Colonic mucosa (tissue), 4 donors: ENCODE measurements at regions not wholly inside any gene's neighbourhood (a gene's known extent, or its start where the extent isn't known, plus 50 kb on each side); places are given as distances from the start of the nearest gene placed in this dataset.
A peak's percentile ranks its signal among the peaks of the same experiment; 100 is the strongest.

Experiments used
- DNase-seq: peaks from one replicate; pipeline ENCODE4 v3.0.0-alpha.2; 2020
- H3K27ac ChIP-seq: fragments of 200-600 bp; one replicate; pipeline ENCODE4 v1.8.0; 2021
- H3K27me3 ChIP-seq: fragments of 200-600 bp; one replicate; pipeline ENCODE4 v1.8.0; 2021
- H3K36me3 ChIP-seq: fragments of 200-600 bp; one replicate; pipeline ENCODE4 v1.8.0; 2021
- H3K4me1 ChIP-seq: fragments of 200-600 bp; one replicate; pipeline ENCODE4 v1.8.0; 2021; ENCODE audit warnings: mild to moderate bottlenecking
- H3K4me3 ChIP-seq: fragments of 200-600 bp; one replicate; pipeline ENCODE4 v1.8.0; 2021
- H3K9ac ChIP-seq, 2 donors: one replicate each; pipeline ENCODE4 v1.7.0; 2013; ENCODE audit warnings: control low read depth in 2 of 2, low read depth in 2 of 2, low read length in 2 of 2
- H3K9me3 ChIP-seq: fragments of 200-600 bp; one replicate; pipeline ENCODE4 v1.8.0; 2021
- intact Hi-C: fragments of 100-400 bp; cut with DNase I; formaldehyde crosslinking; loops from one replicate; pipeline ENCODE4 v1.14.1; 2022
- TF ChIP-seq, protein P1 (sequence below): fragments of 200-600 bp; IDR thresholded peaks from one replicate; pipeline ENCODE4 v1.8.0; 2022; ENCODE audit warnings: antibody characterized with exemption, mild to moderate bottlenecking
- donor health status: healthy.
- donor health status: DM: no; HTN: no; CAD: no.
- donor health status: DM: no; HTN: no; CAD: no.

DNA sequence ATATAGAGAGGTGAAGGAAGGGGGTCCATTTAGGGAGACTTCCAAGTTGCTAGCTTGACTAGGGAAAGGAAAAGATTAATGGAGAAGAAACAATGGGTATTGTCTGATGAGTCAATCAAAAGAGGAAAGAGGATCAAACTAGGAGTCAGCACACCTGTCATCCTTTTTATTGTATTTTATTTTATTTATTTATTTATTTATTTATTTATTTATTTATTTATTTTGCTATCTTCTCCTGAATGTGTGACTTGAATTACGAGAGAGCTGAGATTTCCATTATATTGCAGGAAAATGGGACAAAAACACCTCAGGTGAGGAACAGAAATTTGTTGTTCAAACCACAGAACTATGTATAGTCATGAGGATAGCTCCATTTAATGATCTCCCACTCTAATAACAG, 58.9 kb downstream of the NUDT11 start:
- Histone ChIP-seq H3K36me3 (no peaks in the 10 kb centered on the region), H3K9me3 (no peaks in the 10 kb centered on the region), H3K9ac (no peak overlapping the region), H3K4me1 (no peaks in the 10 kb centered on the region), H3K4me3 (no peak overlapping the region), H3K27me3 (no peaks in the 10 kb centered on the region), H3K27ac (no peak overlapping the region)
- DNase-seq, result no peak
- intact Hi-C loops, result no loop called here
- TF ChIP-seq, protein P1, sequence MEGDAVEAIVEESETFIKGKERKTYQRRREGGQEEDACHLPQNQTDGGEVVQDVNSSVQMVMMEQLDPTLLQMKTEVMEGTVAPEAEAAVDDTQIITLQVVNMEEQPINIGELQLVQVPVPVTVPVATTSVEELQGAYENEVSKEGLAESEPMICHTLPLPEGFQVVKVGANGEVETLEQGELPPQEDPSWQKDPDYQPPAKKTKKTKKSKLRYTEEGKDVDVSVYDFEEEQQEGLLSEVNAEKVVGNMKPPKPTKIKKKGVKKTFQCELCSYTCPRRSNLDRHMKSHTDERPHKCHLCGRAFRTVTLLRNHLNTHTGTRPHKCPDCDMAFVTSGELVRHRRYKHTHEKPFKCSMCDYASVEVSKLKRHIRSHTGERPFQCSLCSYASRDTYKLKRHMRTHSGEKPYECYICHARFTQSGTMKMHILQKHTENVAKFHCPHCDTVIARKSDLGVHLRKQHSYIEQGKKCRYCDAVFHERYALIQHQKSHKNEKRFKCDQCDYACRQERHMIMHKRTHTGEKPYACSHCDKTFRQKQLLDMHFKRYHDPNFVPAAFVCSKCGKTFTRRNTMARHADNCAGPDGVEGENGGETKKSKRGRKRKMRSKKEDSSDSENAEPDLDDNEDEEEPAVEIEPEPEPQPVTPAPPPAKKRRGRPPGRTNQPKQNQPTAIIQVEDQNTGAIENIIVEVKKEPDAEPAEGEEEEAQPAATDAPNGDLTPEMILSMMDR, result no peak

DNA sequence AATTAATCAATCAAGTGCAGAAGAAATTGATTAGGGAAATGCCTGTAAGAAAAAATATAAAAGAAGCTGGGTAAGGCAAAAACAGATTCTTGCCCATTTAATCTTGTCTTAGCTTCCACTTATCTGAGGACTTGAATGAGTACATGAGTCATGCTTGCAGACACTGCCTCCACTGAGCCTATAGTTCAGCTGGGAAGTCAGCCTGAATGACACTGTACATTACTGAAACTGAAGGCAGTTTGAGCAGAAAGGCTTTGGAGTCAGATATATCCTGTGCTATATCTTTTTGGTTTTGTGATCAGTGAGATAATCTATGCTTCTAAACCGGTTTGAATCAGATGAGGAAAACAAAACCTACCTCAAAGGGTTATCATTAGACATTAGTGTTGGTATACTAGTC, 61.3 kb downstream of the NUDT11 start:
- Histone ChIP-seq H3K4me1 (no peaks in the 10 kb centered on the region), H3K4me3 (no peak overlapping the region), H3K27me3 (no peaks in the 10 kb centered on the region), H3K9ac (no peak overlapping the region), H3K36me3 (no peaks in the 10 kb centered on the region), H3K9me3 (no peaks in the 10 kb centered on the region), H3K27ac (no peak overlapping the region)
- no peak for DNase-seq
- TF ChIP-seq, protein P1, result no peak
- intact Hi-C loops, result no loop called here

DNA sequence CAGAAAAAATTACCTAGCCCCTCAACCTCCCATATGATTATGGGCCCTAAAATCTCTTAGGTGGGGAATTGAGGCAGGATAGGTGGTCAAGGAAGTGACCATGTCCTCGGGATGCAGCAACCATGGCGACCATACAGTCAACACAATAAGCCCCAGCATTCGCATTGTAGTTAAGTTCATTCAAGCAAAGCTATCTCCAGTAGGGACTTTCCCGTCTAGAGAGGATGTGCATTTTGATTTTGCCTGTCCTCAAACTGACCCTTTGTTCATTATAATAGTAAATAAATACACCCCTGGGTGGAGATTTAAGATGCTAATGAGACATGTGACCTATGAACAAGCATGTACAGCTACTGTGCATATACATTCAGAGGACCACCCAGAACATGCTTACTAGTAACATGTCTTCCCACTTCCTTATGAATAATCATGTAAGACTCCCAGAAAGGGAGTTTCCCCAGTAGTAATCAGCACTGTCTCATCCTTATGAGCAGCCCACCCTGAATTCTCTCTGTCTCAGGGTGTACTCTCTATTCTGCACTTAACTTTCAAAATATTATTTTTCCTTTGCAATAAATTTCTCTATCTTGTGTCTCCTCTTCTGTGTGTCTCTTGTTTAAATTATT, 74.3 kb downstream of the NUDT11 start:
- TF ChIP-seq, protein P1, result no peak
- no peaks in the 10 kb centered on the region for H3K9me3 ChIP-seq
- no peak overlapping the region for H3K27ac ChIP-seq
- H3K27me3 ChIP-seq, result no peaks in the 10 kb centered on the region
- no peak overlapping the region for H3K9ac ChIP-seq
- no peak overlapping the region for H3K4me3 ChIP-seq
- H3K4me1 ChIP-seq, result no peaks in the 10 kb centered on the region
- no peak for DNase-seq
- no peaks in the 10 kb centered on the region for H3K36me3 ChIP-seq
- intact Hi-C loops, result loop anchor here (5.0 kb wide), 1 partner anchor 85 kb away; no protein-coding TSS in a partner anchor

DNA sequence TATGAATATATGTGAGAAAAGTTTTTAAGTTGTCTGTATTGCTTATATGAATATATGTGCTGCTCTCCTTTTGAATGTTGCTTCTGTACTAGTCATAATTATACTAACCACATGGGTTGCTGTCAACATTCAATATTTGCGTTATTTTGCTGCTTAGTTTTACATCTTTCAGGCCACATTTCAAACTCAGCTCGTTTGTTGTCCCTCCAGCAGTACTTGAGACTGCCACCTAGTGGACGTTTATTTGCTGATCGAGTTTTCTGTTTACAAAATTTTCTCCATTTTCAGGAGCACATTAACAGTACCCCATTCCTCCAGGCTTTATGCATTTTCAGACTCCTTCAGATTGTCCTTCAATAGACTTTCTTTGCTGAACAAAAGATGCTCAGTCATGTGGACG, 75.8 kb downstream of the NUDT11 start:
- peak; percentile 24 for DNase-seq
- no peaks in the 10 kb centered on the region for H3K27me3 ChIP-seq
- intact Hi-C loops, result loop anchor here (5.0 kb wide), 1 partner anchor 83 kb away; no protein-coding TSS in a partner anchor
- no peaks in the 10 kb centered on the region for H3K9me3 ChIP-seq
- TF ChIP-seq, protein P1, result peak; percentile 73
- H3K9ac ChIP-seq, result no peak overlapping the region
- no peak overlapping the region for H3K4me3 ChIP-seq
- H3K4me1 ChIP-seq, result no peaks in the 10 kb centered on the region
- no peak overlapping the region for H3K27ac ChIP-seq
- H3K36me3 ChIP-seq, result no peaks in the 10 kb centered on the region

DNA sequence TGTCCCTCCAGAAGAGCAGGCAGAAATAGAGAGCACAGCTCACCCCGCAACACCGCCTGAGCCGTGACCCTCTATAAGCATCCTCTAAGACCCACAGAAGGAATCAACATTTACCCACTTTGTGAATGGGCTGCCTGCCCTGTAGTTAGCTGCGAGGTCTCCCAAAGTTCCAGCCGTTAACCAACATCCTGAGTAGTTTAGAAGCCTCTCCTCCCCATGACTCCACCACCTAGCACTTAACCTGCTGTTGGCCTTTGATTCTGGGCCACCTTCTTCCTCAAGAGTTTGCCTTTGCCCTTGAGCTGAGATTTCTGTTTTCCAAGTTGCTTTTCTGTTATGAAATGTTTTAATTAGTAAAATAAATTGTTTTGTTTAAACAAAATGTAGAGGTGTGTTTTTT, 75.8 kb downstream of the NUDT10 start:
- TF ChIP-seq, protein P1, result no peak
- DNase-seq, result no peak
- H3K4me3 ChIP-seq, result no peak overlapping the region
- H3K36me3 ChIP-seq, result no peaks in the 10 kb centered on the region
- no peaks in the 10 kb centered on the region for H3K27me3 ChIP-seq
- H3K9ac ChIP-seq, result no peak overlapping the region
- intact Hi-C loops, result no loop called here
- H3K9me3 ChIP-seq, result no peaks in the 10 kb centered on the region
- H3K4me1 ChIP-seq, result no peaks in the 10 kb centered on the region
- H3K27ac ChIP-seq, result no peak overlapping the region
